NCI-H2171 treated with DMSO at 0.1 percent for 48 hours (cell line): ENCODE measurements at regions not wholly inside any gene's neighbourhood (a gene's known extent, or its start where the extent isn't known, plus 50 kb on each side); places are given as distances from the start of the nearest gene placed in this dataset.
"Not testable (repeated sequence)": the region's sequence is repeated elsewhere in the genome, so short reads cannot be mapped to it uniquely, and the experiment has no call there.

Experiments used
- DNase-seq: peaks from one replicate; lab custom pipeline; 2025; lab: John Stamatoyannopoulos, UW

DNA sequence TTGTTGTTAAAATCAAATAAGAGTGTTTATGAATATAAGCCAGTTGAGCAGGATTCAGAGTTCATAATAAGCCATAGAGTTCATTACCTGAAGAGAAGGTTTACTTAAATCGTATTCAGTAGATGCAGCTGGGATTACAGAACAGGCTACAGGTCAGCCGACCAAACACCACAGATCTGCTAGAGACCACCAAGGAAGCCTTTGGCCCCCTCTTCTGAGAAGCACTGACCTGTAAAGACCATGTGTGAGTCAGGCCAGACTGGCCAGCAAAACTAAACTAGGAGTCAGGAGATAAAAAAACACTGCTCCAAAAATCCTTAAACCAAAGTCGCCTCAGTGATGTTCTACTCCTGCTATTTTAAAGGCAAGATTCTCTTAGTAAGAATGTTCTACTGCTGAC is 1125.5 kb downstream of the FAT4 start:
- no peak for DNase-seq

- no peak for DNase-seq
Measured at GRCh38 chr4:126441173-126442035, 1126.6 kb downstream of the FAT4 start.

DNA sequence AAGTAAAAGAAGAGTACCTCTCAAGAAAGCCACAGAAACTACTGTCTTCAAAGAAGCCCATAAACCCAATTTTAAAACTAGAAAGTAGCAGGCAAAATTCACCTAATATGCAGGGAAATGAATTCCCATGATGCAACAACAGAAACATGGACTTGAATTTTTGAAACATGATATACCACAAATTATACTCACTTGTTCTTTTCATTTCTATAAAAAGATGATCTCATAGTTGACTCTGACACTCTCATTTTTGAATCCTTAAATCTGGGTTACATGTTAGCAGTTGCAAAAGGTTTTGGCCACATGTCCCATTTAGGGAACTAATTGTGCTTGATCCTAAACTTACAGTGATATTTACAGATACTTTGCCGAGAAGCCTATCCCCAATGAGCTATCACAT is 1130.8 kb downstream of the FAT4 start:
- no peak for DNase-seq

DNA sequence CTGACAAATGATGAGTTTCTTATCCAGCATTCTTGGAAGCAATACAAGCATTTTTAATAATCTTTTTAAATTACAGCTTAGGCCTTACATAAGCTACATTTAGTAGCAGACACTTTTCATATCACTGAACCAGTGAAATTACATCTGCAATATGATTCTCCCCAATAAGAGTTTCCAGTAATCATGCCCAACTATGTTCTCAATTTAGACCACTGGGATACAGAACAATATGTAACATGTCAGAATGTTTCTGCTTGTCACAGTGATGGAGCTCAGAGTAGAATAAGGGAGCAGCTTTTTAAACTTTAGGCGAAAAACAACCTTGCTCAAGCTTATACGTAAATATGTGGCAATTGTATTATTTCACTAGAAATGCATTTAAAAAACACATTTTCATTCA is 1132.2 kb downstream of the FAT4 start:
- DNase-seq: no peak

GRCh38 chr4:126448086-126448845 is 1133.5 kb downstream of the FAT4 start:
- DNase-seq: no peak

DNA sequence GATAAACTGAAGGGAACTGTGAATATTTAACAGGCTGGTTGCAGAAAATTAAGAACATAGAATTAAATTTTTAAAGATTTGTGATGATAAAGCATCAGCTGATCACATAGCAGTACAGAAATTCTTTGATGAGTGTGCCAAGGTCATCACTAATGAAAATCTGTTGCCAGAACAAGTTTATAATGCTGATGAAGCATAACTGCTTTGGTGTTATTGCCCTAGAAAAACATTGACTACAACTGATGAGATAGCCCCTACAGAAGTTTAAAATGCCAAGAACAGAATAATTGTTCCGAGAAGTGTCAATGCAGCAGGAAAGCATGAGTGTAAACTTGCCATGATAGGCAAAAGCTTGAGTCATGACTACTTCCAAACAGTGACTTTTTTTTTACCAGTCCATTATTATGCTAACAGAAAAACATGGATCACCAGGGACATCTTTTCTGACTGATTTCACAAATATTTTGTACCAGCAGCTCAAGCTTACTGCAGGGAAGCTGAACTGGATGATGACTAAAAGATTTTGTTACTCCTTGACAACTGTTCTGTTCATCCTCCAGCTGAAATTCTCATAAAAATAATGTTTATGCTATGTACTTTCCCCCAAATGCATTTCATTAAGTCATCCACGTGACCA is 1136.6 kb downstream of the FAT4 start:
- no peak for DNase-seq

- DNase-seq: no peak
Measured at GRCh38 chr4:126455865-126456264, 1141.1 kb downstream of the FAT4 start.

- peak; percentile 27 for DNase-seq
Measured at GRCh38 chr4:126458993-126459392, 1144.2 kb downstream of the FAT4 start.

DNA sequence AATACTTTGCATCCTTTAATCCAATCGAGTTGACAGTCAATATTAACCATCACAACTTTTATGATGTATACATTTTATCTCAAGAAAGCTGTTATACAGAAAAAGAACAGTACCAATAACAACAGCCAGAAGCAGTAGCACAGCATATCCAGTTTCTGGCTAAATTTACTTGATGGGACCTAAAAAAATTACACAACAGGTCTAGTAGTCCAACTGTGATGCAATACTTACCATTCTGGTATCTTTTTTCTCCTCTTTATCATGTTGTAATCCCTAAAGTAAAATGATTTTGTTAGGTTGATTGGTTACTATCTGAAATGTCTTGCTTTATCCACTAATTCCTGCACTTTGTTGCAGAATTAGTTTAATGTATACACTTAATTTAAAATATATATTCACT is 1150.6 kb downstream of the FAT4 start:
- no peak for DNase-seq

GRCh38 chr4:126466848-126467247 is 1152.1 kb downstream of the FAT4 start:
- no peak for DNase-seq

- DNase-seq: no peak
Measured at GRCh38 chr4:126468144-126468543, 1153.4 kb downstream of the FAT4 start.

GRCh38 chr4:126470862-126471261 is 1156.1 kb downstream of the FAT4 start:
- DNase-seq: no peak

DNA sequence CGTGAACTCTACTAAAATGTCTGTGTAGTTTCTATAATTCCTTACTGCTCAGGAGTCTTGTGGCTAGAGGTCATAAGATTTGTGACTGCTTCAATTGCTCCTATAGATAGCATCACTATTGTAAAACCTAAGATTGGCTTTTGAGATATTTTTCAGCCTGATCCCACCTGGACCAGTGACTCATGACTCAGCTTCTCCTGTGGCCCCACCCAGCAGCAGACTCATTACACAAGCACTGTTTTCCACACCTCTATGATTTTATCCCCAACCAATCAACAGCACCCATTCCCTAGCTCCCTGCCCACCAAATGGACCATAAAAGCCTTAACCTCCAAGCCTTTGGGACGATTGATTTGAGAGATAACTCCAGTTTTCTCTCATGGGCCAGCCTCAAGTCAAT is 1157.0 kb upstream of the INTU start:
- DNase-seq: no peak

GRCh38 chr4:126479709-126480108 is 1153.0 kb upstream of the INTU start:
- DNase-seq: no peak

- DNase-seq: no peak
Measured at GRCh38 chr4:126482311-126482710, 1150.4 kb upstream of the INTU start.

- DNase-seq: no peak
Measured at GRCh38 chr4:126486377-126486776, 1146.4 kb upstream of the INTU start.

GRCh38 chr4:126489826-126490463 is 1142.8 kb upstream of the INTU start:
- no peak for DNase-seq

GRCh38 chr4:126495163-126495752 is 1137.5 kb upstream of the INTU start:
- peak; percentile 83 for DNase-seq

DNA sequence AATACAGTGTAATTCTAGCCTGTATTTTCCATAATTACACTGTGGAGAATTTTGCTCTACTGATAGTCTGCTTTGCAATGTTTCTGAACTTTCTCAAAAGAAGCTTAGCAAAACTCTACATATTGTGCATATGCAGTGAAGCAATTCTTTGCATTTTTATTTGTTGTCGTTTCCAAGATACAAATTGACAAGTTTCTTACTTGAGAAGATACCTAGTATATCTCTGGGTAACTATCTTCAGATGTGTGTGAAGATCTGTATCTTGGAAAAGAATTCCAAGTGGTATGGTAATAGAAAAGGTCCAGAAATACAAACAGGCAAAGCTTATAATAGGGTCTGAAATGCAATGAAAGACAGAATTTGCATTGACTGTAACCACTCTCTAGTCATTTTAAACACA is 1119.8 kb upstream of the INTU start:
- DNase-seq: no peak

DNA sequence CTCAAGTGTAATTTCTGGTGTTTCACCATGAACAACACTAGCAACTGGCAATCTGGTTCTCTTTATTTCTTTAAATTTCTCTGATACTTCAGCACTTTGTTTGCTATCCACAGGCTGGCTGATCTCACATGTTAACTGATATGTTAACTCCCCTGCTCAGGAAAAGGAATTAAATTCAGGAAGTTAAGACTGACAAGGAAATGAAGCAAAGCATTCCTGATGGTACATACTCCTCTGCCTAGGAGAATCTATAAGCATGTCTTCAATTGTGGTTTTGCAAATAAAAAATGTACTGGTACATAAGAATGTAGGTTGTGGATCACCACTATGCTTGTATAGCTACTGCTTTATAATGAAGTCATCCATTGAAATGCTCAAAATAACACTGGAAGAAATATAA is 1119.2 kb upstream of the INTU start:
- no peak for DNase-seq

DNA sequence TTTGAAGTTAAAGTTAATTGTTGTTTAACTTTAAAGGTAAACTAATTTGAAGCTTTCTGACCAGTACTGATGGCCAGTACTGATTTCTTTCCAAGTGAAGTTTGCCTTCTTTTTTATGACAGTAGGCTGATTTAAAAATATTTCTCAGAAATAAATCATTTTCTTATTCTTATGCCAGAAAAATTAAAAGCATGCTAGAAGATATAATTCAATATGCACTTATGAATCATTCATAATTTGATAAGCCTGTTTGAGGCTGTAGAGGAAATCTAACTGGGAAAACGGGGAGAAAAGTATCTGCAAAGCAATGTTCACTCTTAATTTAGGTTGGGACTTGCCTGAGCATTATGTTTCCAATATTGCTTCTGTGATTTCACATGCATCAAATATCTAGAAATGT is 1112.0 kb upstream of the INTU start:
- no peak for DNase-seq

DNA sequence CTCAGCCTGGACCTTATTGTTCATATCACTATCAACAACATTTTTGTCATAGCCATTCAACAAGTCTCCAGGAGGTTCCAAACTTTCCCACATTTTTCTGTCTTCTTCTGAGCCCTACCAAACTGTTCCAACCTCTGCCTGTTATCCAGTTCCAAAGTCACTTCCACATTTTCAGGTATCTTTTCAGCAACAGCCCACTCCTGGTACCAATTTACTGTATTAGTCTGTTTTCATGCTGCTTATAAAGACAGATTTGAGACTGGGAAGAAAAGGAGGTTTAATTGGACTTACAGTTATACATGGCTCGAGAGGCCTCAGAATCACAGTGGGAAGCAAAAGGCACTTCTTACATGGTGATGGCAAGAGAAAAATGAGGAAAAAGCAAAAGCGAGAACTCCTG is 1107.4 kb upstream of the INTU start:
- not testable (repeated sequence) for DNase-seq
